Ovary (tissue), 3 donors: ENCODE measurements at regions not wholly inside any gene's neighbourhood (a gene's known extent, or its start where the extent isn't known, plus 50 kb on each side); places are given as distances from the start of the nearest gene placed in this dataset.

Experiments used
- POLR2A ChIP-seq: fragments of 450-650 bp; IDR thresholded peaks from one replicate; pipeline ENCODE4 v1.6.1; 2017; ENCODE audit warnings: antibody characterized with exemption, mild to moderate bottlenecking, moderate library complexity
- TF ChIP-seq, protein P1 (sequence below), 3 donors: fragments of 450-650 bp in 2 of 3; fragments of 200-600 bp in 1 of 3; IDR thresholded peaks; one replicate each; pipeline versions ENCODE4 v1.5.1 to v1.8.0; 2016 to 2022; ENCODE audit warnings: antibody characterized with exemption in 3 of 3, mild to moderate bottlenecking in 1 of 3
- donor health status: DM: no; HTN: no; CAD: no.

DNA sequence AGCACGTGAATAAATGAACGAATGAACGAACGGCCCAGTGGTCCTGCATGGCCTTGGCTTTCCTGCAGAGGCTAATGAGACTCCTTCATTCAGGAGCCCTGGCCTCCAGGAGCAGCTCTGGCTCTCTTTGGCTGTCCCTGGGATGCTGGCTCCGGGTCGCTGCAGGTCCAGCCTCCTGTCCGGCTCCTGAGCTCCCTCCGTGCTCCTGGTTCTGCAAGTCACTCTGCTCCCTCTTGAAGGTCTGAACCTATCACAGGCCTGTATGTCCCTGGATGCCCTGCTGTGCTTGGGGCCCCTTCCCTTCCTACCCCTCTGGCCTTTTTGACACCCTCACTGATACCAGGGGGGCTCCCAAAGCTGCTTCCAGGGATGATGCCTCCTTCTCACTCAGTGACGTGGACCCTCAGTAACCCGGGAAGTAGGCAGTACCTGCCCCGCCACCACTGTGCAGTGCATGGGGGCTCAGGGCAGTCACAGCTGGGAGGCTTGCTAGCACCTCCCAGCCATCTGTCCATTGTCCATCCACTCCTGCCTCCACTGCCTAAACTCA lies 133.7 kb upstream of the C14orf180 start:
- no peak for TF ChIP-seq POLR2A
- TF ChIP-seq, protein P1, sequence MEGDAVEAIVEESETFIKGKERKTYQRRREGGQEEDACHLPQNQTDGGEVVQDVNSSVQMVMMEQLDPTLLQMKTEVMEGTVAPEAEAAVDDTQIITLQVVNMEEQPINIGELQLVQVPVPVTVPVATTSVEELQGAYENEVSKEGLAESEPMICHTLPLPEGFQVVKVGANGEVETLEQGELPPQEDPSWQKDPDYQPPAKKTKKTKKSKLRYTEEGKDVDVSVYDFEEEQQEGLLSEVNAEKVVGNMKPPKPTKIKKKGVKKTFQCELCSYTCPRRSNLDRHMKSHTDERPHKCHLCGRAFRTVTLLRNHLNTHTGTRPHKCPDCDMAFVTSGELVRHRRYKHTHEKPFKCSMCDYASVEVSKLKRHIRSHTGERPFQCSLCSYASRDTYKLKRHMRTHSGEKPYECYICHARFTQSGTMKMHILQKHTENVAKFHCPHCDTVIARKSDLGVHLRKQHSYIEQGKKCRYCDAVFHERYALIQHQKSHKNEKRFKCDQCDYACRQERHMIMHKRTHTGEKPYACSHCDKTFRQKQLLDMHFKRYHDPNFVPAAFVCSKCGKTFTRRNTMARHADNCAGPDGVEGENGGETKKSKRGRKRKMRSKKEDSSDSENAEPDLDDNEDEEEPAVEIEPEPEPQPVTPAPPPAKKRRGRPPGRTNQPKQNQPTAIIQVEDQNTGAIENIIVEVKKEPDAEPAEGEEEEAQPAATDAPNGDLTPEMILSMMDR (IDR thresholded peaks at IDR 0.05), result no peak
